ENCODE measurements at regions not wholly inside any gene's neighbourhood (a gene's known extent, or its start where the extent isn't known, plus 50 kb on each side); places are given as distances from the start of the nearest gene placed in this dataset.

DNA sequence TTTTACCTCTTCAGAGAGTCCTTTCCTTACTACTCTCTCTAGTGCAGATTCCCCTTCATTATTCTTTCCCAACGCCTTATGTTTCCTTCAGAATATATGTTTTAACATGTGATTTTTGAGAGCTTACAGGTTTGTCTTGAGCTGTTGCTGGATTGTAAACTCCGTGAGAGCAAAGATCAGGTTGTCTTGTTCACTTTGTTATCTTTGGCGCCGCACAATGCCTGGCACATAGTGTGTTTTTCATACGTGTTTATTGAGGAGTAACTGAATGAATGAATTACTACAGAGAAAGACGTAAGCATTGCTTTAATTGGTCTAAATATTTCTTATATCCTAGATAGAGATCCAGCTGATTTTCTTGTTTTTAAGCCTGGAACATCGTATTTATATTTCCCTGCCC, 80.5 kb upstream of the SLC4A4 start:
- TF ChIP-seq, protein P1, sequence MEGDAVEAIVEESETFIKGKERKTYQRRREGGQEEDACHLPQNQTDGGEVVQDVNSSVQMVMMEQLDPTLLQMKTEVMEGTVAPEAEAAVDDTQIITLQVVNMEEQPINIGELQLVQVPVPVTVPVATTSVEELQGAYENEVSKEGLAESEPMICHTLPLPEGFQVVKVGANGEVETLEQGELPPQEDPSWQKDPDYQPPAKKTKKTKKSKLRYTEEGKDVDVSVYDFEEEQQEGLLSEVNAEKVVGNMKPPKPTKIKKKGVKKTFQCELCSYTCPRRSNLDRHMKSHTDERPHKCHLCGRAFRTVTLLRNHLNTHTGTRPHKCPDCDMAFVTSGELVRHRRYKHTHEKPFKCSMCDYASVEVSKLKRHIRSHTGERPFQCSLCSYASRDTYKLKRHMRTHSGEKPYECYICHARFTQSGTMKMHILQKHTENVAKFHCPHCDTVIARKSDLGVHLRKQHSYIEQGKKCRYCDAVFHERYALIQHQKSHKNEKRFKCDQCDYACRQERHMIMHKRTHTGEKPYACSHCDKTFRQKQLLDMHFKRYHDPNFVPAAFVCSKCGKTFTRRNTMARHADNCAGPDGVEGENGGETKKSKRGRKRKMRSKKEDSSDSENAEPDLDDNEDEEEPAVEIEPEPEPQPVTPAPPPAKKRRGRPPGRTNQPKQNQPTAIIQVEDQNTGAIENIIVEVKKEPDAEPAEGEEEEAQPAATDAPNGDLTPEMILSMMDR (IDR thresholded peaks at IDR 0.05) = no peak
- no peak for TF ChIP-seq POLR2A (IDR thresholded peaks at IDR 0.05)

All from tibial nerve (tissue), 3 donors.